HepG2 (cell line): ENCODE measurements at regions not wholly inside any gene's neighbourhood (a gene's known extent, or its start where the extent isn't known, plus 50 kb on each side); places are given as distances from the start of the nearest gene placed in this dataset.

Source experiments
- ATRX ChIP-seq: sonication (generic); formaldehyde crosslinking; IDR thresholded peaks from 2 replicates; pipeline ENCODE4 v1.4.0; 2020; ENCODE audit warnings: missing genetic modification reagents, borderline replicate concordance
- CHD4 ChIP-seq: fragments of 200-600 bp; sonication (generic); IDR thresholded peaks from 2 replicates; pipeline ENCODE4 v1.7.0; 2017; ENCODE audit warnings: mild to moderate bottlenecking, low read length, borderline replicate concordance
- DPF2 ChIP-seq: sonication (generic); formaldehyde crosslinking; IDR thresholded peaks from 2 replicates; pipeline ENCODE4 v1.4.0; 2020; ENCODE audit warnings: mild to moderate bottlenecking, low read depth, missing genetic modification reagents, borderline replicate concordance
- MAFK ChIP-seq, 2 experiments: IDR thresholded peaks in 1 of 2; conservative IDR thresholded peaks in 1 of 2; 2 replicates each; pipeline ENCODE4 v1.6.1; 2011; ENCODE audit warnings: improper control_type of control experiment in 2 of 2, low read length in 2 of 2
- MAZ ChIP-seq, 2 experiments: sonication (generic) in 1 of 2; formaldehyde crosslinking in 1 of 2; IDR thresholded peaks; 2 replicates each; pipeline versions ENCODE4 v1.5.0 to v1.6.1; 2012 to 2020; ENCODE audit warnings: low read depth in 2 of 2, mild to moderate bottlenecking in 2 of 2, borderline replicate concordance in 1 of 2, improper control_type of control experiment in 1 of 2, low read length in 1 of 2, missing genetic modification reagents in 1 of 2, moderate library complexity in 1 of 2
- NFKB2 ChIP-seq: sonication (generic); formaldehyde crosslinking; IDR thresholded peaks from 2 replicates; pipeline ENCODE4 v1.4.0; 2020; ENCODE audit warnings: missing genetic modification reagents, borderline replicate concordance
- POLR2A ChIP-seq, 2 experiments: IDR thresholded peaks; 2 replicates each; pipeline ENCODE4 v1.6.1; 2011; ENCODE audit warnings: low read depth in 2 of 2, low read length in 2 of 2, mild to moderate bottlenecking in 1 of 2, moderate library complexity in 1 of 2; ENCODE audit not compliant: insufficient read depth in 1 of 2
- STAT5B ChIP-seq: sonication (generic); formaldehyde crosslinking; IDR thresholded peaks from 2 replicates; pipeline ENCODE4 v1.4.0; 2020; ENCODE audit warnings: missing genetic modification reagents
- ZBTB3 ChIP-seq: sonication (generic); formaldehyde crosslinking; IDR thresholded peaks from 2 replicates; pipeline ENCODE4 v1.4.0; 2020; ENCODE audit warnings: low read depth, mild to moderate bottlenecking, moderate library complexity, missing genetic modification reagents, borderline replicate concordance
- ZNF234 ChIP-seq: sonication (generic); formaldehyde crosslinking; conservative IDR thresholded peaks from 2 replicates; pipeline ENCODE4 v1.5.1; 2020; ENCODE audit warnings: mild to moderate bottlenecking, missing genetic modification reagents
- ZNF670 ChIP-seq: sonication (generic); formaldehyde crosslinking; IDR thresholded peaks from 2 replicates; pipeline ENCODE4 v1.8.0; 2022; ENCODE audit warnings: mild to moderate bottlenecking, missing genetic modification reagents, borderline replicate concordance
- TF ChIP-seq, protein P1 (sequence below): sonication (generic); formaldehyde crosslinking; IDR thresholded peaks from 2 replicates; pipeline ENCODE4 v1.4.0; 2020; ENCODE audit warnings: mild to moderate bottlenecking, missing genetic modification reagents
- TF ChIP-seq, protein P2 (sequence below): sonication (generic); formaldehyde crosslinking; IDR thresholded peaks from 2 replicates; pipeline ENCODE4 v1.4.0; 2020; ENCODE audit warnings: mild to moderate bottlenecking, missing genetic modification reagents, borderline replicate concordance
- TF ChIP-seq, protein P3 (sequence below): sonication (generic); formaldehyde crosslinking; IDR thresholded peaks from 2 replicates; pipeline ENCODE4 v1.5.1; 2020; ENCODE audit warnings: missing genetic modification reagents, mild to moderate bottlenecking, borderline replicate concordance

DNA sequence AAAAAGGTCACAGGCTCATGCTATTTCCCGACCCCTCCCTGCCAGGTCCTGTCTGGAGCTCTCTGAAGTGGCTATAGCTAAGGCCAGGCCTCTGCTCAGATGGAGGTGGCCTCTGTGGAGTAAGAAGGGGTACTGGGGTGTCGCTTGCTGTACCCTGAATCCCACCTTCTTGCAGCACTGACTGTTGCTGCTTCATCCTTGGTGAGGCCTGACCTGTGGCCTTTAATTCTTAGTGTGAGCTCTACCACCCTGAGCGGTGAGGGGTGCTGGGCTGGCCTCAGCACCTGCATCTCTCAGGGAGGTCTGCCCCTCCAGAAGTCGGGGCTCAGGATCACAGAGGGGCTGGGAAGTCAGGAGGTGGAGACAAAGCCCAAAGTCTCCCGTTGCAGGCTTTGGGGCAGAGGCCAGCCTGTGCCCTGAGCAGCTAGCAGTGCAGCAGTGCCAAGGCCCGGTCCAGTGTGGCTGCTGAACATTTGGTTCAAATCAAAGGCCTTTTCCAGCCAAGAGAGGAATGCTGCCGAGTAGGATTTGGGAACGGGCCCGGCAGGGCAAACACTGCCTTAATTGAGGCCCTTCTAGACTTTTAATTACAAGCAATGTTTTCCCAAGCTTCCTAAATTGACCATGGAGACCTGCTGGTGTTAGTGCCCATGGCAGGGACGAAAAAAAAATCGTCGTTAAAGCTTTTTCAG, 133.5 kb upstream of the HAAO start (continued):
- TF ChIP-seq ZBTB3 (CRISPR knock-in tag) (no peak), DPF2 (no peak; the same call in 1 of the 2 replicates), MAFK (conservative IDR thresholded peaks at IDR 0.05 in 1 of 2, IDR thresholded peaks at IDR 0.05 in 1 of 2; ENCODE audit: low read length in 2 of 2) (no peak), STAT5B (CRISPR knock-in tag) (no peak), POLR2A (IDR thresholded peaks at IDR 0.05; ENCODE audit: insufficient read depth in 1 of 2, low read depth in 2 of 2, low read length in 2 of 2) (no peak), ZNF670 (CRISPR knock-in tag) (no peak), ZNF234 (CRISPR knock-in tag) (0 out of 2 replicates have a peak, but pooled peaks have one; percentile 14), ATRX (no peak), CHD4 (no peak), MAZ (IDR thresholded peaks at IDR 0.05; ENCODE audit: borderline replicate concordance, low read depth, low read length) (no peak), MAZ (CRISPR knock-in tag; IDR thresholded peaks at IDR 0.05; ENCODE audit: low read depth) (no peak), NFKB2 (CRISPR knock-in tag) (no peak)
- TF ChIP-seq, protein P1, sequence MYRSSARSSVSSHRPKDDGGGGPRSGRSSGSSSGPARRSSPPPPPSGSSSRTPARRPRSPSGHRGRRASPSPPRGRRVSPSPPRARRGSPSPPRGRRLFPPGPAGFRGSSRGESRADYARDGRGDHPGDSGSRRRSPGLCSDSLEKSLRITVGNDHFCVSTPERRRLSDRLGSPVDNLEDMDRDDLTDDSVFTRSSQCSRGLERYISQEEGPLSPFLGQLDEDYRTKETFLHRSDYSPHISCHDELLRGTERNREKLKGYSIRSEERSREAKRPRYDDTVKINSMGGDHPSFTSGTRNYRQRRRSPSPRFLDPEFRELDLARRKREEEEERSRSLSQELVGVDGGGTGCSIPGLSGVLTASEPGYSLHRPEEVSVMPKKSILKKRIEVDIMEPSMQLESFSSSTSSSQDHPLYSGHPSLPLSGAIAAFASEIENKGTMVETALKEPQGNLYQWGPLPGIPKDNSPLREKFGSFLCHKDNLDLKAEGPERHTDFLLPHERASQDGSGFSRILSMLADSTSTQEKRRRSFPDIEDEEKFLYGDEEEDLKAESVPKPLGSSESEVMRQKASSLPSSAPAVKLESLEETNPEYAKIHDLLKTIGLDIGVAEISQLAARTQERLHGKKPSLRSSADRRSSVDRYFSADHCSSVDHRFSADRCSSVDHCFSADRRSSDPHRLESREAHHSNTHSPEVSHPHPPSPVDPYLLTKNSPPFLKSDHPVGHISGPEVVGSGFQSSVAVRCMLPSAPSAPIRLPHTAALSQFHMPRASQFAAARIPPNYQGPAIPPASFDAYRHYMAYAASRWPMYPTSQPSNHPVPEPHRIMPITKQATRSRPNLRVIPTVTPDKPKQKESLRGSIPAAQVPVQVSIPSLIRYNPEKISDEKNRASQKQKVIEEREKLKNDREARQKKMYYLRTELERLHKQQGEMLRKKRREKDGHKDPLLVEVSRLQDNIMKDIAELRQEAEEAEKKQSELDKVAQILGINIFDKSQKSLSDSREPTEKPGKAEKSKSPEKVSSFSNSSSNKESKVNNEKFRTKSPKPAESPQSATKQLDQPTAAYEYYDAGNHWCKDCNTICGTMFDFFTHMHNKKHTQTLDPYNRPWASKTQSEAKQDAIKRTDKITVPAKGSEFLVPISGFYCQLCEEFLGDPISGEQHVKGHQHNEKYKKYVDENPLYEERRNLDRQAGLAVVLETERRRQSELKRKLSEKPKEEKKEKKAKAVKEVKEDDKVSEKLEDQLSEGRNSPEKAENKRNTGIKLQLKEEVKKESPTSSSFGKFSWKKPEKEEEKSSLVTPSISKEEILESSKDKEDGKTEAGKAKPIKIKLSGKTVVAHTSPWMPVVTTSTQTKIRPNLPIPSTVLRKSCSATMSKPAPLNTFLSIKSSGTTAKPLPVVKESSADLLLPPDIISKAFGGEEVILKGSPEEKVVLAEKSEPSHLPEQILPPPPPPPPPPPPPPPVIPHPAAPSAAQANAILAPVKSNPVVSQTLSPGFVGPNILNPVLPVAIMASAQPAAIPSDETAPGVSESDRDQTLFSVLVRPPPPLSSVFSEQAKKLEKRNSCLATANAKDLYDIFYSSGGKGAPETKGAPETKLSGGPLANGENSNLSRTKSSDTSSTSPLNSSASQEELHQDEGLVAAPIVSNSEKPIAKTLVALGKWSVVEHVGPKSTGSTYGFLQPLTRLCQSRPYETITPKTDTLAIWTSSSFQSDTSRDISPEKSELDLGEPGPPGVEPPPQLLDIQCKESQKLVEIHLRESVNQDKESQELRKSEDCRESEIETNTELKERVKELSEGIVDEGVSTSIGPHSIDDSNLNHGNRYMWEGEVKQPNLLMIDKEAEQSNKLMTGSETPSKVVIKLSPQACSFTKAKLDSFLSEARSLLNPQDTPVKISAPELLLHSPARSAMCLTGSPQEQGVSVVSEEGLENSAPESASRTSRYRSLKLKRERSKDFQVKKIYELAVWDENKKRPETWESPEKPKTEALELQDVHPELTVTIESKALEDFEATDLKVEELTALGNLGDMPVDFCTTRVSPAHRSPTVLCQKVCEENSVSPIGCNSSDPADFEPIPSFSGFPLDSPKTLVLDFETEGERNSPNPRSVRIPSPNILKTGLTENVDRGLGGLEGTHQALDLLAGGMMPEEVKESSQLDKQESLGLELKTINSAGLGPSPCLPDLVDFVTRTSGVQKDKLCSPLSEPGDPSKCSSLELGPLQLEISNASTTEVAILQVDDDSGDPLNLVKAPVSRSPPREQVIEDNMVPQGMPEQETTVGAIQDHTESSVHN: peak; percentile 55; the same call in 1 of the 2 replicates
- TF ChIP-seq, protein P2, sequence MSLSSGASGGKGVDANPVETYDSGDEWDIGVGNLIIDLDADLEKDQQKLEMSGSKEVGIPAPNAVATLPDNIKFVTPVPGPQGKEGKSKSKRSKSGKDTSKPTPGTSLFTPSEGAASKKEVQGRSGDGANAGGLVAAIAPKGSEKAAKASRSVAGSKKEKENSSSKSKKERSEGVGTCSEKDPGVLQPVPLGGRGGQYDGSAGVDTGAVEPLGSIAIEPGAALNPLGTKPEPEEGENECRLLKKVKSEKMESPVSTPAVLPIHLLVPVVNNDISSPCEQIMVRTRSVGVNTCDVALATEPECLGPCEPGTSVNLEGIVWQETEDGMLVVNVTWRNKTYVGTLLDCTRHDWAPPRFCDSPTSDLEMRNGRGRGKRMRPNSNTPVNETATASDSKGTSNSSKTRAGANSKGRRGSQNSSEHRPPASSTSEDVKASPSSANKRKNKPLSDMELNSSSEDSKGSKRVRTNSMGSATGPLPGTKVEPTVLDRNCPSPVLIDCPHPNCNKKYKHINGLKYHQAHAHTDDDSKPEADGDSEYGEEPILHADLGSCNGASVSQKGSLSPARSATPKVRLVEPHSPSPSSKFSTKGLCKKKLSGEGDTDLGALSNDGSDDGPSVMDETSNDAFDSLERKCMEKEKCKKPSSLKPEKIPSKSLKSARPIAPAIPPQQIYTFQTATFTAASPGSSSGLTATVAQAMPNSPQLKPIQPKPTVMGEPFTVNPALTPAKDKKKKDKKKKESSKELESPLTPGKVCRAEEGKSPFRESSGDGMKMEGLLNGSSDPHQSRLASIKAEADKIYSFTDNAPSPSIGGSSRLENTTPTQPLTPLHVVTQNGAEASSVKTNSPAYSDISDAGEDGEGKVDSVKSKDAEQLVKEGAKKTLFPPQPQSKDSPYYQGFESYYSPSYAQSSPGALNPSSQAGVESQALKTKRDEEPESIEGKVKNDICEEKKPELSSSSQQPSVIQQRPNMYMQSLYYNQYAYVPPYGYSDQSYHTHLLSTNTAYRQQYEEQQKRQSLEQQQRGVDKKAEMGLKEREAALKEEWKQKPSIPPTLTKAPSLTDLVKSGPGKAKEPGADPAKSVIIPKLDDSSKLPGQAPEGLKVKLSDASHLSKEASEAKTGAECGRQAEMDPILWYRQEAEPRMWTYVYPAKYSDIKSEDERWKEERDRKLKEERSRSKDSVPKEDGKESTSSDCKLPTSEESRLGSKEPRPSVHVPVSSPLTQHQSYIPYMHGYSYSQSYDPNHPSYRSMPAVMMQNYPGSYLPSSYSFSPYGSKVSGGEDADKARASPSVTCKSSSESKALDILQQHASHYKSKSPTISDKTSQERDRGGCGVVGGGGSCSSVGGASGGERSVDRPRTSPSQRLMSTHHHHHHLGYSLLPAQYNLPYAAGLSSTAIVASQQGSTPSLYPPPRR (CRISPR knock-in tag): peak; percentile 60; the same call in 1 of the 2 replicates
- TF ChIP-seq, protein P3, sequence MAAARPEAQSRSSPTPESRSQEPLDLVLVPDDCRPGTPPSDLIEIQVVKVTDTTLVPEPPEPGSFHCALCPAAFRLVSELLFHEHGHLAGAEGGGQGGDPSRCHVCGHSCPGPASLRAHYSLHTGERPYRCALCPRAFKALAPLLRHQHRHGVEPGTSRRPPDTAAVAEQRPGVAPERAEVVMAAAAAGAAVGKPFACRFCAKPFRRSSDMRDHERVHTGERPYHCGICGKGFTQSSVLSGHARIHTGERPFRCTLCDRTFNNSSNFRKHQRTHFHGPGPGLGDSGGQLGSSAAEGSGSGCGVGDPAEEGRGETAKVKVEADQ: no peak
